Vagina (tissue), 2 donors: ENCODE measurements at regions not wholly inside any gene's neighbourhood (a gene's known extent, or its start where the extent isn't known, plus 50 kb on each side); places are given as distances from the start of the nearest gene placed in this dataset.

Experiments used
- POLR2A ChIP-seq, 2 donors: fragments of 450-650 bp; IDR thresholded peaks; one replicate each; pipeline ENCODE4 v1.6.1; 2017; ENCODE audit warnings: antibody characterized with exemption in 2 of 2, mild to moderate bottlenecking in 2 of 2, moderate library complexity in 2 of 2
- TF ChIP-seq, protein P1 (sequence below), 3 experiments: fragments of 450-650 bp in 2 of 3; fragments of 200-600 bp in 1 of 3; sonication (generic) in 1 of 3; IDR thresholded peaks; one replicate each; pipeline ENCODE4 v1.5.1; 2017 to 2019; ENCODE audit warnings: antibody characterized with exemption in 3 of 3, mild to moderate bottlenecking in 2 of 3, moderate library complexity in 2 of 3

DNA sequence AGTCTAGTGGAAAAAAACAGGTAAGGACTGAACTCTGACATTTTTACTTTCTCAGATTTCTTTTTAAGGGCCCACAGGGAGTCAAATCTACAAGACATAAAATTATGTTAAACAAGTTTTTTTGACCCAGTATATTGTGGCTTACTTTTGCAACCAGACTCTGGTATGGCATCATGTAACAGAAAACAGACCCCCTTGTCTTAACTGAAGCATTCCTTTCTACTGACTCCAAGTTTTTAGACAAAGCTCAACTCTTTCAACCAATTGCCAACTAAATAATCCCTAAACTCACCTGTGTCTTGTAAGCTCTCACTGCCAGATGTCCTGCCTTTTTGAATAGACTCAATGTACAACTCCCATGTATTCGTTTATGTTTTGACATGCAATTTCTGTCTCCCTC lies 64.3 kb downstream of the FASLG start:
- TF ChIP-seq, protein P1, sequence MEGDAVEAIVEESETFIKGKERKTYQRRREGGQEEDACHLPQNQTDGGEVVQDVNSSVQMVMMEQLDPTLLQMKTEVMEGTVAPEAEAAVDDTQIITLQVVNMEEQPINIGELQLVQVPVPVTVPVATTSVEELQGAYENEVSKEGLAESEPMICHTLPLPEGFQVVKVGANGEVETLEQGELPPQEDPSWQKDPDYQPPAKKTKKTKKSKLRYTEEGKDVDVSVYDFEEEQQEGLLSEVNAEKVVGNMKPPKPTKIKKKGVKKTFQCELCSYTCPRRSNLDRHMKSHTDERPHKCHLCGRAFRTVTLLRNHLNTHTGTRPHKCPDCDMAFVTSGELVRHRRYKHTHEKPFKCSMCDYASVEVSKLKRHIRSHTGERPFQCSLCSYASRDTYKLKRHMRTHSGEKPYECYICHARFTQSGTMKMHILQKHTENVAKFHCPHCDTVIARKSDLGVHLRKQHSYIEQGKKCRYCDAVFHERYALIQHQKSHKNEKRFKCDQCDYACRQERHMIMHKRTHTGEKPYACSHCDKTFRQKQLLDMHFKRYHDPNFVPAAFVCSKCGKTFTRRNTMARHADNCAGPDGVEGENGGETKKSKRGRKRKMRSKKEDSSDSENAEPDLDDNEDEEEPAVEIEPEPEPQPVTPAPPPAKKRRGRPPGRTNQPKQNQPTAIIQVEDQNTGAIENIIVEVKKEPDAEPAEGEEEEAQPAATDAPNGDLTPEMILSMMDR (IDR thresholded peaks at IDR 0.05): no peak
- no peak for TF ChIP-seq POLR2A (IDR thresholded peaks at IDR 0.05)
